Thoracic aorta (tissue), 2 donors: ENCODE measurements at regions not wholly inside any gene's neighbourhood (a gene's known extent, or its start where the extent isn't known, plus 50 kb on each side); places are given as distances from the start of the nearest gene placed in this dataset.

Experiments used
- ATAC-seq: fragments of 150-250 bp; one replicate; pipeline ENCODE4 v1.8.0; 2017; ENCODE audit warnings: low read depth; ENCODE audit not compliant: insufficient number of reproducible peaks, low FRiP score
- DNase-seq: peaks from one replicate; pipeline ENCODE4 v3.0.0-alpha.2; 2020; ENCODE audit warnings: low spot score
- H3K27ac ChIP-seq, 2 donors: fragments of 200-600 bp; sonication (generic); 1 replicate in 1 of 2; 2 replicates in 1 of 2; pipeline ENCODE4 v1.5.1; 2016; ENCODE audit warnings: mild to moderate bottlenecking in 2 of 2, moderate library complexity in 2 of 2
- H3K27me3 ChIP-seq: fragments of 200-600 bp; sonication (generic); replicated peaks from 2 replicates; pipeline ENCODE4 v1.6.0; 2016; ENCODE audit warnings: mild to moderate bottlenecking; ENCODE audit not compliant: insufficient read depth
- H3K36me3 ChIP-seq: fragments of 200-600 bp; sonication (generic); one replicate; pipeline ENCODE4 v1.5.1; 2016
- H3K4me1 ChIP-seq, 2 donors: fragments of 200-600 bp; sonication (generic); 1 replicate in 1 of 2; 2 replicates in 1 of 2; pipeline versions ENCODE4 v1.5.1 to v1.6.0; 2016; ENCODE audit warnings: low read depth in 2 of 2, mild to moderate bottlenecking in 1 of 2; ENCODE audit not compliant: control insufficient read depth in 1 of 2
- H3K4me3 ChIP-seq: fragments of 200-600 bp; sonication (generic); 2 replicates; pipeline ENCODE4 v1.5.1; 2016; ENCODE audit warnings: mild to moderate bottlenecking
- H3K9me3 ChIP-seq: fragments of 200-600 bp; sonication (generic); 2 replicates; pipeline ENCODE4 v1.5.1; 2016
- TF ChIP-seq, protein P1 (sequence below): fragments of 200-600 bp; sonication (generic); IDR thresholded peaks from one replicate; pipeline ENCODE4 v1.5.1; 2019; ENCODE audit warnings: antibody characterized with exemption

DNA sequence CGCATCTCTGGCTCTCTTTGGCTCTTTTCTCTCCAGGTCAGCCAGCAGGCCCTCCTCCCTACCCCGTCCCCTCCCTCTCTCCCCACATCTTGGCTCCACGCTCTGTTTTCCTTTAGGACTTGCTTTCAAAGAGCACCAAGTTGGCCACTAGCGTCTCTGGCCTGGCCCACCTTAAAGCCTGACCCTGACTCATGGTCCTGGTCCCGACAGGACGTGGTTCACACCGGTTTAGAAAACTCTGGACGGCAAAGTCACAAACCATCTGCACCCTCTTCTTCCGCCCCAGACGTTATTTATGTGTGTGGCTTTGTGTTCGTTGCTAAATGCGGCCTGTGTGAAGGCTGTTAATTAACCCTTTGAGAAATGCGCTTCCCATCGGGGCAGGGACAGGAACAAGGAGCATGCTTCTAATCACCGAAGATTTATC lies 169.0 kb upstream of the HAAO start:
- Histone ChIP-seq H3K36me3 (no peaks in the 10 kb centered on the region), H3K9me3 (no peaks in the 10 kb centered on the region), H3K4me1 (peaks cover 50 to 88% of the 10 kb centered on the region in 2 donors), H3K27ac (peak overlapping the region; percentile 91 to 92), H3K27me3 (no peaks in the 10 kb centered on the region), H3K4me3 (no peak overlapping the region)
- ATAC-seq, result peak; percentile 25
- TF ChIP-seq, protein P1, sequence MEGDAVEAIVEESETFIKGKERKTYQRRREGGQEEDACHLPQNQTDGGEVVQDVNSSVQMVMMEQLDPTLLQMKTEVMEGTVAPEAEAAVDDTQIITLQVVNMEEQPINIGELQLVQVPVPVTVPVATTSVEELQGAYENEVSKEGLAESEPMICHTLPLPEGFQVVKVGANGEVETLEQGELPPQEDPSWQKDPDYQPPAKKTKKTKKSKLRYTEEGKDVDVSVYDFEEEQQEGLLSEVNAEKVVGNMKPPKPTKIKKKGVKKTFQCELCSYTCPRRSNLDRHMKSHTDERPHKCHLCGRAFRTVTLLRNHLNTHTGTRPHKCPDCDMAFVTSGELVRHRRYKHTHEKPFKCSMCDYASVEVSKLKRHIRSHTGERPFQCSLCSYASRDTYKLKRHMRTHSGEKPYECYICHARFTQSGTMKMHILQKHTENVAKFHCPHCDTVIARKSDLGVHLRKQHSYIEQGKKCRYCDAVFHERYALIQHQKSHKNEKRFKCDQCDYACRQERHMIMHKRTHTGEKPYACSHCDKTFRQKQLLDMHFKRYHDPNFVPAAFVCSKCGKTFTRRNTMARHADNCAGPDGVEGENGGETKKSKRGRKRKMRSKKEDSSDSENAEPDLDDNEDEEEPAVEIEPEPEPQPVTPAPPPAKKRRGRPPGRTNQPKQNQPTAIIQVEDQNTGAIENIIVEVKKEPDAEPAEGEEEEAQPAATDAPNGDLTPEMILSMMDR, result no peak
- DNase-seq, result peak; percentile 46

DNA sequence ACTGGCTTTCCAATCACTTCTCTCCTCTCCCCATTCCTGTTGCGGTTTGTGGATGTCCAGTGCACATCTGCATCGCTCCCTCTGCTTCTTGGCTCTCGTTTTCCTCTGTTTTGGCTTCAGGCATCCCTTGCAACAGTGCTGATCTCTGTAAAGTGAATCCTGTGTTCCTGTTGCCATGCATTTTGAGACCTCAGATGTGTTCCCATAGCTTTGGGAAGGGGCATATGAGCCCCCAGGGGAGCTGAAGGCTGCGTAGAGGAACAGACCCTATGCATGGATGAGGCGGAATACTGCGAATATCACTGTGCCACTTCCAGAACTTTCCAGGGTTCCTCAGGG lies 168.4 kb upstream of the HAAO start:
- Histone ChIP-seq H3K4me3 (no peak overlapping the region), H3K27ac (peak overlapping the region; percentile 91 to 92), H3K9me3 (no peaks in the 10 kb centered on the region), H3K4me1 (peaks cover 50 to 84% of the 10 kb centered on the region in 2 donors), H3K27me3 (no peaks in the 10 kb centered on the region), H3K36me3 (no peaks in the 10 kb centered on the region)
- DNase-seq, result no peak
- no peak for ATAC-seq
- TF ChIP-seq, protein P1, result no peak

DNA sequence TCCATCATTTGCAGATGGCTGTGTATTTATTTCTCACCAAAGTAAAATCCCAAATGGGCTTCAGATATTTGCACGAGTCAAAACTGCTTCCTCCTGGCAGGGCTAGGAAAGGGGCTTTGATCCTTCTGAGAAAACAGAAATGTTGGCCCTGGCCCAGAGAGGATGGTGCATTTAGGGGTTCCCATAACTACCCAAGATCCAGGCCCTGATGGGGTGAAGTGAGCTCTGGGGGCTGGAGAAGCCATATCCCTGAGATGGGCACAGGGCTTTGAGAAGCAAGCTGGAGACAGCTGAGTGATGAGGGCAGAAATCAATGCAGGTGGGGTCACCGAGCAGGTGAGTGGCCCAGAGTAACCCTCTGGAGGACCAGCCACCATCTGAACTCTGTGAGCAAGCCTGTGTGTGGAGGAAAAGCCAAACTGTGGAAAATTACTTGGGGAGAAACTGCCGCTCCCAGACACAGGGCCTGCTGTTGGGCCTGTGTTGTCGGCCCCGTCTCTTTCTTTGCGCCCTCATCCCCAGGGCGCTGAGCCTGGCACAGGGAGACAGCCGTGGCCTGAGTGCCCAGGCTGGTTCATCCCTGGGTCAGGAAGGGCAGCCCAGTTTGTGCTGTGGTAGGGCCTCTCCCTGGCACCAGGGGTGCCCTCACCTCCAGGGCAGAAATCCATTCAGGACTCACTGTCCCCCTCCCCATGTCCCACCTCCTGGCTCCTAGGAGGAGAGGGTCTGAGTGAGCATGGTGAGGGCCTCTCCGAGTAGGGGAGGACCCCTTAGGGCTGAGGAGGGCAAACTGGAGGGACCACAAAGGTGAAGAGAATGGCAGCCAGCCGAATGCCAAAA lies 167.8 kb upstream of the HAAO start:
- TF ChIP-seq, protein P1, result no peak
- Histone ChIP-seq H3K27me3 (no peaks in the 10 kb centered on the region), H3K9me3 (no peaks in the 10 kb centered on the region), H3K27ac (peak overlapping the region; percentile 91 to 92), H3K36me3 (no peaks in the 10 kb centered on the region), H3K4me3 (no peak overlapping the region), H3K4me1 (peaks cover 50 to 78% of the 10 kb centered on the region in 2 donors)
- ATAC-seq, result no peak
- no peak for DNase-seq

DNA sequence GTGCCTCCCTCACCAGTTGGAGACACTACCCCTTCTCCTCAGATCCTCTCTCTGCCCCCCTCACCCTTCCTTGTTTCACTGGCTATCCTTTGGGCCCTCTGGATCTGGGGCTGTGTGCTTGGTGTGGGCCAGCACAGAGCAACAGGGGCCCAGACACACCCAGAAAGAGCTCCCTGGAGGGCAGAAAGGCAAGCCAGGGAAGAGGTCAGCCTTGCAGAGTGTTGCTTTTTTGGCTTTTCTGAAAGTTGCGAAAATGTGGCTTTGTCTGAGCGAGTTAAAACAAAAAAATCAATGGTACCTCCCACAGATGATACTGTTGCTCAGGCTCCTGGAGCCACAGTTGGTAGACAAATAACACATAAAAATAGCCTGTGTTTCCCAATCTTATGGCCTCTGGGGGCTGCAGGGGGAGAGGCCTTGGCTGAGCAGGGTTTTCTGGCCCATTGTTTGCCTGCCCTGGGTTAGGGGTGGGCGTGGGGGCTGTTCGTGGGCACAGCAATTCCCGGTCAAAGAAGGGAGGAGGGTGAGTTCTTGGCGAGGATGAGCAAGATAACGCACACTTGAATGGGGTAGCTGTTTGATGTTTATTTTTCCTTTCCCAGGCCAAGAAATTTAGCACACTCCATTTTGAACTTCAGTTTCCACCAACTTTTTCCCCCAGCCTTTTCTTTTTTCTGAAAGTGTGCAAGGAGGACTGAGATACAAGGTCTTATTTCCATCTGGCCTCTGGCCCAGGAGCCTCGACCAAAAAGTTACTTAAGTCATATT lies 167.0 kb upstream of the HAAO start:
- Histone ChIP-seq H3K27me3 (no peaks in the 10 kb centered on the region), H3K36me3 (no peaks in the 10 kb centered on the region), H3K9me3 (no peaks in the 10 kb centered on the region), H3K27ac (peak overlapping the region; percentile 91 to 92), H3K4me3 (no peak overlapping the region), H3K4me1 (peaks cover 47 to 76% of the 10 kb centered on the region in 2 donors)
- no peak for ATAC-seq
- no peak for DNase-seq
- TF ChIP-seq, protein P1, result no peak

DNA sequence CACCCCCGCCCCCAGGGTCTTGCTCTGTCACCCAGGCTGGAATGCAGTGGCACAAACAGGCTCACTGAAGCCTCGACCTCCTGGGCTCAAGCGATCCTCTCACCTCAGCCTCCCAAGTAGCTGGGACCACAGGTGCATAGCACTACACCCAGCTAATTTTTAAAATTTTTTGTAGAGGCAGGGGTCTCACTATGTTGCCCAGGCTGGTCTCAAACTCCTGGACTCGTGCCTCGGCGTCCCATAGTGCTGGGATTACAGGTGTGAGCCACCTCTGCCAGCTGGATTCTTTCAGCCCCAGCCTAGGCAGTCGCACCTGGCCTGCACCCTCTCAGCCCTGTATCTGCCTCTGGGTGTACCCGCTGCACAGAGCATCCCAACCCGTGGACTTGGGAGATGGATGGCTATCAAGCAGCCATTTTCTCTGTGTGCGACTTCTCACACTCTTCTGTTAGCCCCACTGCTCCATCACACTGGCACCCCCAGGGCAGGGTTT lies 166.4 kb upstream of the HAAO start:
- H3K27me3 ChIP-seq, result no peaks in the 10 kb centered on the region
- no peak overlapping the region for H3K4me3 ChIP-seq
- no peaks in the 10 kb centered on the region for H3K9me3 ChIP-seq
- ATAC-seq, result no peak
- TF ChIP-seq, protein P1, result no peak
- H3K27ac ChIP-seq, result peak overlapping the region; percentile 91 to 92
- H3K36me3 ChIP-seq, result no peaks in the 10 kb centered on the region
- no peak for DNase-seq
- H3K4me1 ChIP-seq, result peaks cover 48 to 76% of the 10 kb centered on the region in 2 donors
